ENCODE measurements at regions not wholly inside any gene's neighbourhood (a gene's known extent, or its start where the extent isn't known, plus 50 kb on each side); places are given as distances from the start of the nearest gene placed in this dataset.

DNA sequence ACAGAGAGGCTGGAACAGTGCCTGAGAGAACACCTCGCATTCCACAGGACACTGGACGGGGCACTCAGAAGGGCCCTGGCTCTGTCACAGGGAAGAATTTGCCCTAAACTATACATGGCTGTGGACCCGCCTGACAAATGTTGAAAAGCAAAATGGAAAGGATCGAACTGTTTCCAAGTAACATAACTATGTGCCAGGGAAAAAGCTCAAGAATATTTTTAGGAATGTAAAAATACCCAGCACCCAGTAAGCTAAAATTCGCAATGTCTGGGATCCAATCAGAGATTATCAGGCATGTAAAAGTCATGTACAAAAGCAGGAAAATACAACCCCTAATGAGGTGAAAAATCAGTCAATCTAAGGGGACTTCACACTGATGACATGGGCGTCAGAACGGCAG, 215.9 kb downstream of the TTLL2 start:
- TF ChIP-seq EZH2 (IDR thresholded peaks at IDR 0.05; ENCODE audit: low read depth): no peak
- TF ChIP-seq, protein P1, sequence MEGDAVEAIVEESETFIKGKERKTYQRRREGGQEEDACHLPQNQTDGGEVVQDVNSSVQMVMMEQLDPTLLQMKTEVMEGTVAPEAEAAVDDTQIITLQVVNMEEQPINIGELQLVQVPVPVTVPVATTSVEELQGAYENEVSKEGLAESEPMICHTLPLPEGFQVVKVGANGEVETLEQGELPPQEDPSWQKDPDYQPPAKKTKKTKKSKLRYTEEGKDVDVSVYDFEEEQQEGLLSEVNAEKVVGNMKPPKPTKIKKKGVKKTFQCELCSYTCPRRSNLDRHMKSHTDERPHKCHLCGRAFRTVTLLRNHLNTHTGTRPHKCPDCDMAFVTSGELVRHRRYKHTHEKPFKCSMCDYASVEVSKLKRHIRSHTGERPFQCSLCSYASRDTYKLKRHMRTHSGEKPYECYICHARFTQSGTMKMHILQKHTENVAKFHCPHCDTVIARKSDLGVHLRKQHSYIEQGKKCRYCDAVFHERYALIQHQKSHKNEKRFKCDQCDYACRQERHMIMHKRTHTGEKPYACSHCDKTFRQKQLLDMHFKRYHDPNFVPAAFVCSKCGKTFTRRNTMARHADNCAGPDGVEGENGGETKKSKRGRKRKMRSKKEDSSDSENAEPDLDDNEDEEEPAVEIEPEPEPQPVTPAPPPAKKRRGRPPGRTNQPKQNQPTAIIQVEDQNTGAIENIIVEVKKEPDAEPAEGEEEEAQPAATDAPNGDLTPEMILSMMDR (conservative IDR thresholded peaks at IDR 0.05): no peak
- Histone ChIP-seq H3K27me3 (ENCODE audit: insufficient read depth, low read depth) (peaks cover 64% of the 10 kb centered on the region), H3K9me3 (ENCODE audit: insufficient read depth, low read depth) (0 out of 2 replicates have a peak, but pooled peaks cover under 1% of the 10 kb centered on the region), H3F3A (ENCODE audit: insufficient read depth, low read depth) (no peaks in the 10 kb centered on the region), H3K36me3 (ENCODE audit: low read depth) (no peaks in the 10 kb centered on the region), H3K79me2 (ENCODE audit: low read depth) (no peaks in the 10 kb centered on the region), H3K9me2 (ENCODE audit: insufficient read depth) (no peaks in the 10 kb centered on the region), H3K4me2 (no peak overlapping the region), H3K4me3 (no peak overlapping the region), H3K4me1 (replicated peaks; ENCODE audit: insufficient read depth) (no peaks in the 10 kb centered on the region), H3K27ac (no peak overlapping the region), H4K20me1 (ENCODE audit: insufficient read depth) (no peaks in the 10 kb centered on the region), H2AFZ (no peak overlapping the region)
- ChIA-PET CTCF (no interaction called here), POLR2A (ENCODE audit: unreplicated experiment) (no interaction called here)
- intact Hi-C loops (cut with micrococcal nuclease; ENCODE audit: unreplicated experiment): no loop called here
- BruUV-seq (replicated peaks): no TSS peak
- no peak for DNase-seq

DNA sequence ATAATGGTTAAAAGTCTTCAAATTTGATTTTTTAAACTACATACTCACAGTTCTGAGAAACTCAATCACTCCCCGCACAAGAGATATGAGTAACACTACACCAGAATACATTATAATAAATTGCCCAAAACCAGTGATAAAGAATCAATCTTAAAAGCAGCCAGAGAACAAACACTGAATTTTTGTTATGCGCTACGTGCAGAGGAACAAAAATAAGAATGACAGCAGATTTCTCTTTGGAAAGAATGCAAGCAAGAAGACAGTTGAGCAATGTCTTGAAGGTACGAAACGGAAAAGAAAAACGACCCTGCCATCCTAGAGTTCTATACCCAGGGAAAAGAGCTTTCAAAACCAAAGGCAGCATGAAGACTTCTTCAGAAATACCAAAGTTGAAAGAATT, 216.7 kb downstream of the TTLL2 start:
- Histone ChIP-seq H3K27ac (no peak overlapping the region), H3K27me3 (ENCODE audit: insufficient read depth, low read depth) (peaks cover 71% of the 10 kb centered on the region), H3K79me2 (ENCODE audit: low read depth) (no peaks in the 10 kb centered on the region), H2AFZ (no peak overlapping the region), H3K4me1 (replicated peaks; ENCODE audit: insufficient read depth) (no peaks in the 10 kb centered on the region), H4K20me1 (ENCODE audit: insufficient read depth) (no peaks in the 10 kb centered on the region), H3K4me3 (no peak overlapping the region), H3K9me2 (ENCODE audit: insufficient read depth) (no peaks in the 10 kb centered on the region), H3K4me2 (no peak overlapping the region), H3K9me3 (ENCODE audit: insufficient read depth, low read depth) (no peaks in the 10 kb centered on the region), H3K36me3 (ENCODE audit: low read depth) (no peaks in the 10 kb centered on the region), H3F3A (ENCODE audit: insufficient read depth, low read depth) (no peaks in the 10 kb centered on the region)
- TF ChIP-seq EZH2 (IDR thresholded peaks at IDR 0.05; ENCODE audit: low read depth): no peak
- TF ChIP-seq, protein P1 (conservative IDR thresholded peaks at IDR 0.05): no peak
- BruUV-seq (replicated peaks): no TSS peak
- intact Hi-C loops (cut with micrococcal nuclease; ENCODE audit: unreplicated experiment): no loop called here
- ChIA-PET CTCF (no interaction called here), POLR2A (ENCODE audit: unreplicated experiment) (no interaction called here)
- no peak for DNase-seq

- Histone ChIP-seq H3K4me3 (no peak overlapping the region), H3K27ac (no peak overlapping the region), H3K27me3 (ENCODE audit: insufficient read depth, low read depth) (peaks cover 78% of the 10 kb centered on the region), H3K4me2 (no peak overlapping the region), H2AFZ (no peak overlapping the region), H3K9me2 (ENCODE audit: insufficient read depth) (no peaks in the 10 kb centered on the region), H3K4me1 (replicated peaks; ENCODE audit: insufficient read depth) (no peaks in the 10 kb centered on the region), H3K79me2 (ENCODE audit: low read depth) (no peaks in the 10 kb centered on the region), H3K9me3 (ENCODE audit: insufficient read depth, low read depth) (no peaks in the 10 kb centered on the region), H4K20me1 (ENCODE audit: insufficient read depth) (no peaks in the 10 kb centered on the region), H3K36me3 (ENCODE audit: low read depth) (no peaks in the 10 kb centered on the region), H3F3A (ENCODE audit: insufficient read depth, low read depth) (no peaks in the 10 kb centered on the region)
- BruUV-seq (replicated peaks): no TSS peak
- TF ChIP-seq EZH2 (IDR thresholded peaks at IDR 0.05; ENCODE audit: low read depth): no peak
- TF ChIP-seq, protein P1 (conservative IDR thresholded peaks at IDR 0.05): no peak
- intact Hi-C loops (cut with micrococcal nuclease; ENCODE audit: unreplicated experiment): no loop called here
- ChIA-PET POLR2A (ENCODE audit: unreplicated experiment) (no interaction called here), CTCF (no interaction called here)
- no peak for DNase-seq
Observed at GRCh38 chr6:167543602-167544497, 219.0 kb downstream of the TTLL2 start.

All from PC-9 (cell line).